ENCODE measurements at regions not wholly inside any gene's neighbourhood (a gene's known extent, or its start where the extent isn't known, plus 50 kb on each side); places are given as distances from the start of the nearest gene placed in this dataset.

DNA sequence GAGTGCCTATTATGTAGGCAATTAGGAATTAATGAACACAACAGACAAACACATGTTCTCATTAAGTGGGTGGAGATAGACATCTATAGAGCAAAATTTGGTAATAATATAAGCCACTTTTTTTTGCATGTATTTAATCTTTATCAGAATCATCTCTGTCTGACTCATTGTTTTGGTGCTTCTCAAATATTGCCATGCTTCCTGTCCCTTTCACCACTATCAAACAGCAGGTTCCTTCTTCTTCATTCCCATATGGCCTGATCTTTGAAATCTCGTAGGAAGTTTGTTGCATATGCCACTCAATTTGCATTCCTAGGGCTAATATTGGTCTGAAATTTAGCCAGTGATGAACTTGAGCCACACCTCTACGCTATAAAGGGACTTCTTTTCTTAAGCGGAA is 128.9 kb upstream of the SPEF2 start:
- H3K27ac ChIP-seq (ENCODE audit: low read depth, low read length), result no peak overlapping the region
- H4K20me1 ChIP-seq (ENCODE audit: low read depth, low read length), result no peaks in the 10 kb centered on the region
- no peaks in the 10 kb centered on the region for H3K9me3 ChIP-seq (ENCODE audit: insufficient read depth, low read length)
- H3K9me2 ChIP-seq (replicated peaks; ENCODE audit: insufficient read depth, low read length), result no peaks in the 10 kb centered on the region
- no peak overlapping the region for H3K4me3 ChIP-seq (ENCODE audit: insufficient read depth, low read length, poor library complexity, severe bottlenecking)
- no peak overlapping the region for H2AFZ ChIP-seq (ENCODE audit: low read depth, low read length, severe bottlenecking)
- H3K79me2 ChIP-seq (ENCODE audit: insufficient read depth, low read length), result no peaks in the 10 kb centered on the region
- H3K27me3 ChIP-seq (ENCODE audit: low read length), result no peaks in the 10 kb centered on the region
- no peaks in the 10 kb centered on the region for H3F3A ChIP-seq (ENCODE audit: insufficient read depth)
- H3K36me3 ChIP-seq (ENCODE audit: low read length), result no peaks in the 10 kb centered on the region
- no peak overlapping the region for H3K4me2 ChIP-seq (ENCODE audit: low read depth, low read length, poor library complexity, severe bottlenecking)
- no peak overlapping the region for H3K9ac ChIP-seq (ENCODE audit: low read length)
- TF ChIP-seq EZH2phosphoT487 (conservative IDR thresholded peaks at IDR 0.05; ENCODE audit: low read length), result no peak
- TF ChIP-seq, protein P1, sequence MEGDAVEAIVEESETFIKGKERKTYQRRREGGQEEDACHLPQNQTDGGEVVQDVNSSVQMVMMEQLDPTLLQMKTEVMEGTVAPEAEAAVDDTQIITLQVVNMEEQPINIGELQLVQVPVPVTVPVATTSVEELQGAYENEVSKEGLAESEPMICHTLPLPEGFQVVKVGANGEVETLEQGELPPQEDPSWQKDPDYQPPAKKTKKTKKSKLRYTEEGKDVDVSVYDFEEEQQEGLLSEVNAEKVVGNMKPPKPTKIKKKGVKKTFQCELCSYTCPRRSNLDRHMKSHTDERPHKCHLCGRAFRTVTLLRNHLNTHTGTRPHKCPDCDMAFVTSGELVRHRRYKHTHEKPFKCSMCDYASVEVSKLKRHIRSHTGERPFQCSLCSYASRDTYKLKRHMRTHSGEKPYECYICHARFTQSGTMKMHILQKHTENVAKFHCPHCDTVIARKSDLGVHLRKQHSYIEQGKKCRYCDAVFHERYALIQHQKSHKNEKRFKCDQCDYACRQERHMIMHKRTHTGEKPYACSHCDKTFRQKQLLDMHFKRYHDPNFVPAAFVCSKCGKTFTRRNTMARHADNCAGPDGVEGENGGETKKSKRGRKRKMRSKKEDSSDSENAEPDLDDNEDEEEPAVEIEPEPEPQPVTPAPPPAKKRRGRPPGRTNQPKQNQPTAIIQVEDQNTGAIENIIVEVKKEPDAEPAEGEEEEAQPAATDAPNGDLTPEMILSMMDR (IDR thresholded peaks at IDR 0.05; ENCODE audit: insufficient read depth, low read length, poor library complexity, severe bottlenecking), result no peak

DNA sequence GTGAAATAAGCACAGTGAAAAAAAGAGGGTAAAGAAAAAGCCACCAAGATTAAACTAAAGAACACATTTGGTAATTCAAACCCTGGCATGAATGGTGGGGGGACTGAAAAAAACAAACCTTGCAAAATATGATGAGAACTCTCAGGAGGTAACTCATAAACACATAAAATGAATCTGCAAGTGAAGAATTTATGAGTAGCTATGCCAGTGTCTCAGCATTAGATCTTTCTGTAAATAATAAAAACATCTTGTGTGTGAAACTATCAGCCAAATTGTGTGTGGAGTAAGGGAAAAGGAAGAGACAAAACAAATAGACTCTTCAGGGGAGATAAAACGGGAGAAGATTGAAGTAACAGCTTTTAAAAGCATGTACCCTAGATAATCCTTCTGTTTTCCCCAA is 129.6 kb upstream of the SPEF2 start:
- Histone ChIP-seq H3K79me2 (ENCODE audit: insufficient read depth, low read length) (no peaks in the 10 kb centered on the region), H3K27ac (ENCODE audit: low read depth, low read length) (no peak overlapping the region), H3K27me3 (ENCODE audit: low read length) (no peaks in the 10 kb centered on the region), H3K36me3 (ENCODE audit: low read length) (no peaks in the 10 kb centered on the region), H2AFZ (ENCODE audit: low read depth, low read length, severe bottlenecking) (no peak overlapping the region), H3K4me2 (ENCODE audit: low read depth, low read length, poor library complexity, severe bottlenecking) (no peak overlapping the region), H3K9me2 (replicated peaks; ENCODE audit: insufficient read depth, low read length) (no peaks in the 10 kb centered on the region), H3K9ac (ENCODE audit: low read length) (no peak overlapping the region), H3K4me3 (ENCODE audit: insufficient read depth, low read length, poor library complexity, severe bottlenecking) (no peak overlapping the region), H3K9me3 (ENCODE audit: insufficient read depth, low read length) (no peaks in the 10 kb centered on the region), H4K20me1 (ENCODE audit: low read depth, low read length) (no peaks in the 10 kb centered on the region), H3F3A (ENCODE audit: insufficient read depth) (no peaks in the 10 kb centered on the region)
- no peak for TF ChIP-seq EZH2phosphoT487 (conservative IDR thresholded peaks at IDR 0.05; ENCODE audit: low read length)
- TF ChIP-seq, protein P1 (IDR thresholded peaks at IDR 0.05; ENCODE audit: insufficient read depth, low read length, poor library complexity, severe bottlenecking), result no peak

DNA sequence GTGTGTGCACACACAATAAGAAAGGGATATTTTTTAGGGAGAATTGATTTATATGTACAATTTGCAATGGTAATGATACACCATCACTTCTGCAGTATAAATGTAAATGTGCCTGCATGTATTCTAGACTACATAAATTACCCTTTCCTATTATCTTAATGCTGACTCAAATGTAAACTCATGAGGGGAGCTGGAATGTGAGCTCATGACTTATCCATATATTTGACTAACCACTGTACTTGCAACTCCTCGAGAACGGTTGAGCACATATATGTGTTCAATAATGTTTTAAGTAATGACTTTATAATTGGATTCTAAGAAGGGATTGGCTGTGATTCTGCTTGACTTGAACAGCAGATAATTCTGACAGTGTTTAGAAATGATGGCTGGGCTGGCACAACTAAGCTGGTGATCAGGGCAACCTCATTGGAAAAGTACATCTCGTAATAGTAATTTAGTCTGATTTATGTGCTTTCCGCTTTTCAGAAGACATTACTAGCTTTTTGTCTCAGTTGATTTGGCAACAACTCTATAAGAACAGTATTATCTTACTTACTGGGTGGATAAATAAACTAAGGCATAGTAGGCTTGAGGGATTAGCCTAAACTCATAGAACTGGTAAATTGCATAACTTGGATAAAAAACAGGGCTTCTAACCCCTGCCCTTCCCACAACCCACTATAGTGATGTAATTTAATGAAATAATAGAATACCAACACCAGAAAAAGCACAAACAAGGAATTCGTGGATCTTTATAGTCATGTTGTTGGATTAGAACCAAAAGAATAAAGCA is 130.2 kb upstream of the SPEF2 start:
- H3K9me3 ChIP-seq (ENCODE audit: insufficient read depth, low read length), result no peaks in the 10 kb centered on the region
- no peak overlapping the region for H3K4me3 ChIP-seq (ENCODE audit: insufficient read depth, low read length, poor library complexity, severe bottlenecking)
- no peak overlapping the region for H3K27ac ChIP-seq (ENCODE audit: low read depth, low read length)
- no peaks in the 10 kb centered on the region for H3F3A ChIP-seq (ENCODE audit: insufficient read depth)
- H3K79me2 ChIP-seq (ENCODE audit: insufficient read depth, low read length), result no peaks in the 10 kb centered on the region
- H3K4me2 ChIP-seq (ENCODE audit: low read depth, low read length, poor library complexity, severe bottlenecking), result no peak overlapping the region
- H3K27me3 ChIP-seq (ENCODE audit: low read length), result no peaks in the 10 kb centered on the region
- no peaks in the 10 kb centered on the region for H3K36me3 ChIP-seq (ENCODE audit: low read length)
- H3K9ac ChIP-seq (ENCODE audit: low read length), result no peak overlapping the region
- no peak overlapping the region for H2AFZ ChIP-seq (ENCODE audit: low read depth, low read length, severe bottlenecking)
- H4K20me1 ChIP-seq (ENCODE audit: low read depth, low read length), result no peaks in the 10 kb centered on the region
- TF ChIP-seq, protein P1 (IDR thresholded peaks at IDR 0.05; ENCODE audit: insufficient read depth, low read length, poor library complexity, severe bottlenecking), result no peak
- no peak for TF ChIP-seq EZH2phosphoT487 (conservative IDR thresholded peaks at IDR 0.05; ENCODE audit: low read length)
- H3K9me2 ChIP-seq (replicated peaks; ENCODE audit: insufficient read depth, low read length), result no peaks in the 10 kb centered on the region
